ENCODE measurements at regions not wholly inside any gene's neighbourhood (a gene's known extent, or its start where the extent isn't known, plus 50 kb on each side); places are given as distances from the start of the nearest gene placed in this dataset.

DNA sequence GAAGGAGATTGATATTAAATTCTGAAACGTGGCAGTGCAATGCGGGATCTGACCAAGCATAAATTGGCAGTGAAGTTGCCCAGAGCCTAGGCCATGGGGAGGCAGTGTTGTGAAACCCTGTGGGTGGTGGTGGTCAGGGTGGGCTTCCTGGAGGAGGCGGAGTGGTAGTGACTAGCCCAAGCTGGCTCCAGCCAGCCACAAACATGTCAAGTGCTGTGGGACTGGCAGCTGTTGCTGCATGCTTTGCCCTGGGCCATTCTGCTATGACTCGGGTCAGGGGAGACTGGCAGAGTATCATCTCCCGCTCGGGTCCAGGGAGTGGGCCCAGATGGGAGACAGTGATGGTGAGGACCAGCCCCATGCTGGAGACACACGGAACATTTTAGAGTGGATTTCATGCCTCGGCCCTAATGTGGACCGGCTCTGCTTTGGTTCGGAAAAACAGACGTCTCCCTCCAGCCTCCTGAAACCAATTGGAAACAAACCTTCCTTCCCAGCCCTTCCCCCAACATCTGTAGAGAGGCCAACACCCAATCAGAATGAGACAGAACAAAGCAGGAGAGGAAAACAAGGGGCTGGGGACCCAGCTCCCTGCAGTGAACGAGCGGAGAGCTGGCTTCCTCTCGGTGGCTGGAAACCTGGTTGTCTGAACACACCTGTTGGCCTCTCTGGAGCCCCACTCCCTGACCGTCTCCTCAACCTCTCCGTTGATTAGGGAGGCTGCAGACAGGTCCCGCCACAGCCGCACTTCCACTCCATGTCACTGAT is 58.2 kb downstream of the TMEM270 start:
- TF ChIP-seq CTCF (IDR thresholded peaks at IDR 0.05; ENCODE audit: low read depth, low read length, poor library complexity, severe bottlenecking) (no peak), EZH2phosphoT487 (IDR thresholded peaks at IDR 0.05; ENCODE audit: borderline replicate concordance, low read length) (no peak)
